Pancreas (tissue), 10 donors: ENCODE measurements at regions not wholly inside any gene's neighbourhood (a gene's known extent, or its start where the extent isn't known, plus 50 kb on each side); places are given as distances from the start of the nearest gene placed in this dataset.

Experiments
- ATAC-seq, 4 donors: fragments of 200-7000 bp; cut with Tn5 transposase; one replicate each; pipeline versions ENCODE4 v1.8.0 to v1.9.1; 2020; ENCODE audit warnings: mild to moderate bottlenecking in 4 of 4, moderate library complexity in 4 of 4
- DNase-seq, 6 donors: peaks; one replicate each; pipeline ENCODE4 v3.0.0-alpha.2; 2020
- FAIRE-seq: peaks from 2 replicates; lab custom pipeline; 2012; peaks lifted over from hg19 to GRCh38; lab: Jason Lieb, UNC
- H3K27ac ChIP-seq, 4 donors: fragments of 200-600 bp; sonication (generic); 1 replicate in 3 of 4; 2 replicates in 1 of 4; pipeline versions ENCODE4 v1.5.0 to v1.8.0; 2020
- H3K27me3 ChIP-seq, 4 donors: fragments of 200-600 bp; one replicate each; pipeline ENCODE4 v1.8.0; 2021
- H3K36me3 ChIP-seq, 3 donors: fragments of 200-600 bp; sonication (generic) in 1 of 3; one replicate each; pipeline versions ENCODE4 v1.5.0 to v1.8.0; 2020 to 2021
- H3K4me1 ChIP-seq, 3 donors: fragments of 200-600 bp; one replicate each; pipeline ENCODE4 v1.8.0; 2021
- H3K4me3 ChIP-seq, 4 donors: fragments of 200-600 bp; sonication (generic) in 2 of 4; one replicate each; pipeline versions ENCODE4 v1.5.0 to v1.8.0; 2020 to 2021
- H3K9me3 ChIP-seq, 4 donors: fragments of 200-600 bp; one replicate each; pipeline ENCODE4 v1.8.0; 2021
- WGBS, 2 donors: extraction: QIAGEN DNeasy Blood & Tissue Kit; methylation state at CpG; one replicate each; pipeline ENCODE4 v1.1.7; 2013; 5-methylcytosine and 5-hydroxymethylcytosine counted together
- intact Hi-C, 3 donors: fragments of 100-400 bp; cut with DNase I; formaldehyde crosslinking; loops; one replicate each; pipeline versions ENCODE4 v1.11.1 to v1.14.2; 2022
- TF ChIP-seq, protein P1 (sequence below), 4 donors: fragments of 200-600 bp; sonication (generic) in 3 of 4; IDR thresholded peaks; one replicate each; pipeline versions ENCODE4 v1.5.0 to v1.8.0; 2021; ENCODE audit warnings: antibody characterized with exemption in 4 of 4
- donor health status: healthy with polysubstance abuse.
- donor health status: DM: no; HTN: no; CAD: no; lungs with moderate emphysema.
- donor health status: DM: no; HTN: no; CAD: no.
- donor health status: control.
- donor health status: control.
- donor health status: Bipolar disorder and iron deficiency.
- donor health status: DM: yes; HTN: yes; CAD: no.
- donor health status: DM: no; HTN: no; CAD: no.
- donor health status: DM: no; HTN: no; CAD: no.
- donor health status: DM: yes; HTN: yes; CAD: no.

DNA sequence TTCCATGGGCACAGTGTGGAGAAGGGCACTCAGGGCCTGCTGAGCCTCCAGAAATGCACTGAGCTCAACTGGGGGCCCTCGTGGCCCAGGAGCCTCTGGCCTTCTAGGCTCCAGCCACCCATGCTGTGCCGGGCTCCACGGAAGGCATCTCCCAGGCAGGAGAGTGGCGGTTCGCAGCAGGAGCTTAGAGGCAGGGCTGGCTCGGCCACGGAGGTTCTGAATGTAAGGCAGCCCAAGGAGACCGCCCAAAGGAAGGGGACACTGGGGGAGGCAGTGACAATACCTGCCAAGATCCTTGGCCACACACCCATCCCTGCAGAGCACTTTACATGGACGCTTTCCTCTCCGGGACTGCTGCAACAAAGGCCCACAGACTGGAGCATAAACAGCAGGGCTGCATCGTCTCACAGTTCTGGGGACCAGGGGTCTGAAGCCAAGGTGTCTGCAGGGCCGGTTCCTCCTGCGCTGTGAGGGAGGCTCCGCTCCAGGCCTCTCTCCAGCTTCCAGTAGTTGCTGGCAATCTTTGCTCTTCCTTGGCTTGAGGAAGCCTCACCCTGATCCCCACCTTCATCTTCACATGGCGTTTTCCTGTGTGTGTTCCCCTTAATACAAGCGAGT, 128.2 kb upstream of the CDH4 start:
- no peak overlapping the region for H3K27ac ChIP-seq
- intact Hi-C loops: loop anchor here in 1 of 3 donors (10.0 kb wide), 1 partner anchor 269 kb away; no protein-coding TSS in a partner anchor
- no peaks in the 10 kb centered on the region for H3K4me1 ChIP-seq
- no peak for ATAC-seq
- no peaks in the 10 kb centered on the region for H3K36me3 ChIP-seq
- no peak overlapping the region for H3K4me3 ChIP-seq
- DNase-seq: no peak
- no peaks in the 10 kb centered on the region for H3K9me3 ChIP-seq
- FAIRE-seq: no peak
- TF ChIP-seq, protein P1, sequence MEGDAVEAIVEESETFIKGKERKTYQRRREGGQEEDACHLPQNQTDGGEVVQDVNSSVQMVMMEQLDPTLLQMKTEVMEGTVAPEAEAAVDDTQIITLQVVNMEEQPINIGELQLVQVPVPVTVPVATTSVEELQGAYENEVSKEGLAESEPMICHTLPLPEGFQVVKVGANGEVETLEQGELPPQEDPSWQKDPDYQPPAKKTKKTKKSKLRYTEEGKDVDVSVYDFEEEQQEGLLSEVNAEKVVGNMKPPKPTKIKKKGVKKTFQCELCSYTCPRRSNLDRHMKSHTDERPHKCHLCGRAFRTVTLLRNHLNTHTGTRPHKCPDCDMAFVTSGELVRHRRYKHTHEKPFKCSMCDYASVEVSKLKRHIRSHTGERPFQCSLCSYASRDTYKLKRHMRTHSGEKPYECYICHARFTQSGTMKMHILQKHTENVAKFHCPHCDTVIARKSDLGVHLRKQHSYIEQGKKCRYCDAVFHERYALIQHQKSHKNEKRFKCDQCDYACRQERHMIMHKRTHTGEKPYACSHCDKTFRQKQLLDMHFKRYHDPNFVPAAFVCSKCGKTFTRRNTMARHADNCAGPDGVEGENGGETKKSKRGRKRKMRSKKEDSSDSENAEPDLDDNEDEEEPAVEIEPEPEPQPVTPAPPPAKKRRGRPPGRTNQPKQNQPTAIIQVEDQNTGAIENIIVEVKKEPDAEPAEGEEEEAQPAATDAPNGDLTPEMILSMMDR (IDR thresholded peaks at IDR 0.05): no peak
- WGBS, 2 donors: 62 to 80% methylated on average over 16 of the region's 16 CpGs
- no peaks in the 10 kb centered on the region for H3K27me3 ChIP-seq

DNA sequence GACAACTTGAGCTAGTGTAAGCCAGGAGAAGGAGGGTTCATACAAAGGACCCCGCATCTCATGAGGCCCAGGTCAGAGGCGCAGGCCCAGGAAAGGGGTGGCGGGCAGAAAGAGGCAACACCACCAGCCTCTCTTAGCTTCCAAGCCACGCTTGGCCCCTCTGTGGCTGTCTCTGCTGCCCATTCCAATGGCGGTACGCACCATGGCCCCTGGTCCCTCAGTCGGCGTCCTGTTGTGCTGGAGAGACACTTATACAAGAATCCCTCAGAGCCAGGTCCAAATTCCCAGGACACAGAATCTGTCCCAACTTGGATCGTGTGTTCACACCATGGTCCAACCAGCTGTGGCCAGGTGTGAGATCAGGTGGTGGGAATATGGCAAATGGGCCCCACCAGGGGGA, 127.0 kb upstream of the CDH4 start:
- ATAC-seq (no peak), DNase-seq (no peak), FAIRE-seq (no peak)
- H3K27me3 ChIP-seq: no peaks in the 10 kb centered on the region
- no peaks in the 10 kb centered on the region for H3K4me1 ChIP-seq
- no peaks in the 10 kb centered on the region for H3K36me3 ChIP-seq
- 84 to 90% methylated on average over 9 of the region's 9 CpGs for WGBS, 2 donors
- intact Hi-C loops: loop anchor here in 1 of 3 donors (10.0 kb wide), 1 partner anchor 270 kb away; no protein-coding TSS in a partner anchor
- TF ChIP-seq, protein P1 (IDR thresholded peaks at IDR 0.05): no peak
- H3K27ac ChIP-seq: no peak overlapping the region
- no peaks in the 10 kb centered on the region for H3K9me3 ChIP-seq
- no peak overlapping the region for H3K4me3 ChIP-seq

DNA sequence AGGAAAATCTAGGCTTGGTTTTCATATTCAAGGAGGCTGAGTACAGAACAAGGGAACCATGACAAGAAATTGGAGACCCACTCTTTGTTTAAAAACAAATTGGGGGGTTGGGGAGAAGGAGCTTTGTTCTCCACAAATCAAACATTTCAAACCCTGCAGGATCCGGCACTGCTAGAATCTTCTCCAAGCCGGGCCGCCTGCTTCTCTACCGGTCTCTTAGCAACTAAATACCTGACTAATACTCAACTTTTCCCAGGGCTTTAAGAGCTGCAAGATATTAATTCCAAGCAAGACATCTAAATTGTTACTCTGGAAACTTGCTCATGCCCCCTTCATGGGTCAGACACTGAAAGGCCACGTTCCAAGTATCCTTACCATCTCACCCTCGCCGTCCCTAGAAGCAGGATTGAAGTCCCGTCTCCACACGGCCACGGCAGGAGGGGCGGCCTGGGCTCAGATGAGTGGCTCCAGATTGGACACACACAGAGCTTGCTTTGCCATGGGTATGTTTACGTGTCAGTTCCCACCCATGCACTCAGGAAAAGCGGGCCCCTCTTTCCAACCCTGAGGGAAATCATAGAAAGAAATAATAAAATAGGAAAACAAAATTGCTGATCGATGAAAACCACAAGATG, 126.4 kb upstream of the CDH4 start:
- TF ChIP-seq, protein P1 (IDR thresholded peaks at IDR 0.05): no peak
- ATAC-seq: no peak
- WGBS, 2 donors: 75 to 83% methylated on average over 14 of the region's 14 CpGs
- Histone ChIP-seq H3K9me3 (no peaks in the 10 kb centered on the region), H3K27me3 (no peaks in the 10 kb centered on the region), H3K4me1 (no peaks in the 10 kb centered on the region), H3K4me3 (no peak overlapping the region), H3K36me3 (no peaks in the 10 kb centered on the region), H3K27ac (no peak overlapping the region)
- intact Hi-C loops: loop anchor here in 1 of 3 donors (10.0 kb wide), 1 partner anchor 271 kb away; no protein-coding TSS in a partner anchor
- no peak for FAIRE-seq
- DNase-seq: no peak

DNA sequence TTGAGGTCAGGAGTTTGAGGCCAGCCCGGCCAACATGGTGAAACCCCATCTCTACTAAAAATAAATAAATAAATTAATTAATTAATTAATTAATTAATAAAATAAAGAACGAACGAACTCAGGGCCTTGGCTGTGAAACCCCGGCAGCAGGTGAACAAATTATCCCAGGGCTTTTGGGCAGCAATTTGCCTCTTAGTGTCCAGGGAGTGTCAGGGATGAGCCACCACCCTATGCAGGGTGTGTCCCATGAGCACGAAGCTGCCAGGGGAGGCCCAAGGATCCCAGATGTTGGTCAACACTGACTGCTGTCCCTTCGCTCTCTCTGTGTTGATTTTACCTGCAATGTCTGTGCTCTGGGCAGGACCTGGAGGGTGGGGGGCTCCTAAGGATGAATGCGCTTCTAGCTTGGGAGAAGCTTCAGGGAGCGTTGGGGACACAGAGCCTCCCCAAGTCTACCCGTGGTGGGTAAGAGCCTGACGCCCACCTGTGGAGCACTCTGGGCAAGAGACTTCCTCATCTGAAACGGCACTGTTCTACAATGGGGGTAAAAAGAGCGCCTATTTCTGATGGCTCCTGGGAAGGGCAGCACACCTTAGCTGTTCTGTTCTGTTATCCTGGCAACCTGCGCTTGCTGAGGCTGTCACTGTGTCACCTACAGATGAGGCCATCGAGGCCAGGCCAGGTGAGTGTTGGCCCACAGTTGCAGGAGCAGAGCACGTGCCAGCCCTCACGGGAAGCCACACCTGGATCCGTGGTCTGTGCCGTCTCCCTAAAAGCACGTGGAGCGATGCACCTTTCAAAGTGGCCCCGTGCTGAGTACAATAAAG, 125.5 kb upstream of the CDH4 start:
- Histone ChIP-seq H3K4me1 (no peaks in the 10 kb centered on the region), H3K27ac (no peak overlapping the region), H3K4me3 (no peak overlapping the region), H3K9me3 (no peaks in the 10 kb centered on the region), H3K27me3 (no peaks in the 10 kb centered on the region), H3K36me3 (no peaks in the 10 kb centered on the region)
- TF ChIP-seq, protein P1 (IDR thresholded peaks at IDR 0.05): no peak
- no peak for DNase-seq
- FAIRE-seq: no peak
- intact Hi-C loops: loop anchor here in 1 of 3 donors (10.0 kb wide), 1 partner anchor 272 kb away; no protein-coding TSS in a partner anchor
- ATAC-seq: no peak
- WGBS, 2 donors: 61 to 75% methylated on average over 21 of the region's 21 CpGs
